IMR-90 (cell line): ENCODE measurements at regions not wholly inside any gene's neighbourhood (a gene's known extent, or its start where the extent isn't known, plus 50 kb on each side); places are given as distances from the start of the nearest gene placed in this dataset.

Experiments
- ATAC-seq: fragments of 200-7000 bp; cut with Tn5 transposase; 2 replicates; pipeline ENCODE4 v1.9.1; 2020; ENCODE audit warnings: low read depth, mild to moderate bottlenecking, moderate library complexity
- BruUV-seq: library from RNA; stranded (reverse); fragments of 400-500 nt; replicated peaks from 2 replicates; lab custom pipeline; 2021; lab: Mats Ljungman, UMichigan
- CTCF ChIA-PET: fragments of 300-600 bp; formaldehyde crosslinking; extraction: SDS; loops from one replicate; lab custom pipeline; 2021; ENCODE audit warnings: antibody characterized with exemption; lab: Yijun Ruan, JAX
- POLR2A ChIA-PET: fragments of 300-600 bp; sonication (Branson Sonifier 250); formaldehyde crosslinking; loops from one replicate; lab custom pipeline; 2022; ENCODE audit warnings: antibody characterized with exemption; ENCODE audit not compliant: unreplicated experiment; lab: Charles Lee
- DNase-seq: peaks from one replicate; pipeline ENCODE4 v3.0.0; 2013
- H2AFZ ChIP-seq: replicated peaks from 2 replicates; pipeline ENCODE3; 2013; ENCODE audit warnings: low read length, mild to moderate bottlenecking; ENCODE audit not compliant: poor library complexity
- H2AK5ac ChIP-seq: 2 replicates; pipeline ENCODE4 v1.6.1; 2013; ENCODE audit warnings: low read depth, low read length, inconsistent platforms
- H2AK9ac ChIP-seq: replicated peaks from 2 replicates; pipeline ENCODE3; 2013; ENCODE audit warnings: mild to moderate bottlenecking, low read depth, low read length, moderate library complexity; ENCODE audit not compliant: poor library complexity
- H2BK120ac ChIP-seq: 2 replicates; pipeline ENCODE4 v1.6.1; 2013; ENCODE audit warnings: low read depth, low read length, inconsistent platforms
- H2BK15ac ChIP-seq: 3 replicates; pipeline ENCODE4 v1.6.1; 2013; ENCODE audit warnings: low read depth, low read length, inconsistent platforms
- H2BK20ac ChIP-seq: 2 replicates; pipeline ENCODE4 v1.6.1; 2013; ENCODE audit warnings: low read depth, mild to moderate bottlenecking, inconsistent platforms, low read length, moderate library complexity
- H2BK5ac ChIP-seq: 2 replicates; pipeline ENCODE4 v1.6.1; 2013; ENCODE audit warnings: mild to moderate bottlenecking, low read depth, low read length, inconsistent platforms; ENCODE audit not compliant: poor library complexity, severe bottlenecking
- H3K14ac ChIP-seq: replicated peaks from 2 replicates; pipeline ENCODE4 v1.6.1; 2013; ENCODE audit warnings: low read depth, low read length, inconsistent platforms
- H3K18ac ChIP-seq: 2 replicates; pipeline ENCODE4 v1.6.1; 2013; ENCODE audit warnings: low read depth, low read length, control low read depth
- H3K23ac ChIP-seq: 2 replicates; pipeline ENCODE4 v1.6.1; 2013; ENCODE audit warnings: low read depth, low read length, inconsistent platforms
- H3K27ac ChIP-seq: 2 replicates; pipeline ENCODE4 v1.5.1; 2013; ENCODE audit warnings: mild to moderate bottlenecking, control low read depth, low read length; ENCODE audit not compliant: insufficient read depth
- H3K27me3 ChIP-seq: 2 replicates; pipeline ENCODE4 v1.6.1; 2013; ENCODE audit warnings: low read length; ENCODE audit not compliant: control insufficient read depth, insufficient read depth
- H3K36me3 ChIP-seq: 2 replicates; pipeline ENCODE4 v1.6.1; 2013; ENCODE audit warnings: low read length, mixed read lengths; ENCODE audit not compliant: control insufficient read depth, insufficient read depth
- H3K4ac ChIP-seq: 2 replicates; pipeline ENCODE4 v1.6.1; 2013; ENCODE audit warnings: low read depth, low read length, inconsistent platforms
- H3K4me1 ChIP-seq: 2 replicates; pipeline ENCODE4 v1.6.1; 2013; ENCODE audit warnings: low read length, mixed read lengths; ENCODE audit not compliant: control insufficient read depth, insufficient read depth
- H3K4me2 ChIP-seq: 2 replicates; pipeline ENCODE4 v1.6.1; 2013; ENCODE audit warnings: low read depth, mild to moderate bottlenecking, control low read depth, low read length, moderate library complexity
- H3K4me3 ChIP-seq: 2 replicates; pipeline ENCODE4 v1.5.1; 2013; ENCODE audit warnings: low read depth, mild to moderate bottlenecking, control low read depth, low read length, moderate library complexity; ENCODE audit not compliant: insufficient read depth
- H3K56ac ChIP-seq: 2 replicates; pipeline ENCODE4 v1.6.1; 2013; ENCODE audit warnings: low read length, inconsistent platforms; ENCODE audit not compliant: insufficient read depth; ENCODE audit errors: extremely low read depth
- H3K79me1 ChIP-seq, 2 experiments: 2 replicates each; pipeline ENCODE4 v1.6.1; 2013; ENCODE audit warnings: low read length in 2 of 2, inconsistent platforms in 1 of 2, low read depth in 1 of 2
- H3K9ac ChIP-seq: 2 replicates; pipeline ENCODE4 v1.6.1; 2013; ENCODE audit warnings: low read depth, low read length, control low read depth
- H3K9me1 ChIP-seq: 2 replicates; pipeline ENCODE4 v1.6.1; 2013; ENCODE audit warnings: low read length, inconsistent platforms; ENCODE audit not compliant: insufficient read depth
- H3K9me3 ChIP-seq: 2 replicates; pipeline ENCODE4 v1.6.1; 2013; ENCODE audit warnings: low read length; ENCODE audit not compliant: control insufficient read depth, insufficient read depth
- H4K20me1 ChIP-seq: 2 replicates; pipeline ENCODE4 v1.6.1; 2013; ENCODE audit warnings: low read length, inconsistent platforms; ENCODE audit not compliant: insufficient read depth
- H4K5ac ChIP-seq: 2 replicates; pipeline ENCODE4 v1.6.1; 2013; ENCODE audit warnings: mild to moderate bottlenecking, low read depth, low read length, control low read depth
- H4K8ac ChIP-seq, 2 experiments: 2 replicates each; pipeline ENCODE4 v1.6.1; 2013; ENCODE audit warnings: low read depth in 2 of 2, low read length in 2 of 2, control low read depth in 1 of 2, inconsistent platforms in 1 of 2
- H4K91ac ChIP-seq: 2 replicates; pipeline ENCODE4 v1.6.1; 2013; ENCODE audit warnings: low read depth, low read length, inconsistent platforms; ENCODE audit not compliant: insufficient read depth
- BHLHE40 ChIP-seq: fragments of 150-350 bp; IDR thresholded peaks from 2 replicates; pipeline ENCODE4 v1.6.1; 2016; ENCODE audit warnings: mild to moderate bottlenecking, low read depth, low read length
- CEBPB ChIP-seq: IDR thresholded peaks from 2 replicates; pipeline ENCODE4 v1.6.1; 2012; ENCODE audit warnings: low read depth, low read length, improper control_type of control experiment
- CHD1 ChIP-seq: IDR thresholded peaks from 2 replicates; pipeline ENCODE4 v1.6.1; 2012; ENCODE audit warnings: low read depth, low read length, improper control_type of control experiment
- FOS ChIP-seq: fragments of 150-350 bp; IDR thresholded peaks from 2 replicates; pipeline ENCODE4 v1.6.1; 2016; ENCODE audit warnings: low read depth, low read length
- MAFK ChIP-seq: IDR thresholded peaks from 2 replicates; pipeline ENCODE4 v1.6.1; 2012; ENCODE audit warnings: low read depth, low read length, improper control_type of control experiment
- MAZ ChIP-seq: IDR thresholded peaks from 2 replicates; pipeline ENCODE4 v1.6.1; 2012; ENCODE audit warnings: low read depth, mild to moderate bottlenecking, low read length, improper control_type of control experiment, moderate library complexity, borderline replicate concordance
- MXI1 ChIP-seq: IDR thresholded peaks from 2 replicates; pipeline ENCODE4 v1.6.1; 2012; ENCODE audit warnings: low read depth, mild to moderate bottlenecking, low read length, moderate library complexity, borderline replicate concordance
- NFE2L2 ChIP-seq: fragments of 150-350 bp; IDR thresholded peaks from 2 replicates; pipeline ENCODE4 v1.6.1; 2016; ENCODE audit warnings: low read depth, mild to moderate bottlenecking, low read length
- POLR2A ChIP-seq: IDR thresholded peaks from 2 replicates; pipeline ENCODE4 v1.6.1; 2012; ENCODE audit warnings: mild to moderate bottlenecking, low read depth, low read length
- RAD21 ChIP-seq: IDR thresholded peaks from 2 replicates; pipeline ENCODE4 v1.6.1; 2012; ENCODE audit warnings: low read length, improper control_type of control experiment
- RCOR1 ChIP-seq: IDR thresholded peaks from 2 replicates; pipeline ENCODE4 v1.6.1; 2012; ENCODE audit warnings: mild to moderate bottlenecking, low read length, improper control_type of control experiment; ENCODE audit not compliant: insufficient replicate concordance
- RFX5 ChIP-seq: IDR thresholded peaks from 2 replicates; pipeline ENCODE4 v1.8.0; 2012; ENCODE audit warnings: low read depth, mild to moderate bottlenecking, low read length, moderate library complexity
- SMC3 ChIP-seq: fragments of 150-350 bp; IDR thresholded peaks from 2 replicates; pipeline ENCODE4 v1.6.1; 2016; ENCODE audit warnings: low read depth, mild to moderate bottlenecking, antibody characterized with exemption, low read length, moderate library complexity
- USF2 ChIP-seq: fragments of 150-350 bp; IDR thresholded peaks from 2 replicates; pipeline ENCODE4 v1.6.1; 2017; ENCODE audit warnings: mild to moderate bottlenecking, antibody characterized with exemption, low read length, low read depth
- WGBS, 2 experiments: methylation state at CpG; one replicate each; pipeline versions ENCODE4 v1.1.5 to v1.1.7; 2013; ENCODE audit warnings: missing lambda C conversion rate in 2 of 2; ENCODE audit not compliant: insufficient read length in 1 of 2; ENCODE audit errors: extremely low coverage in 2 of 2; 5-methylcytosine and 5-hydroxymethylcytosine counted together
- dilution Hi-C: fragments of 300-500 bp; cut with HindIII; formaldehyde crosslinking; loops from one replicate; pipeline ENCODE4 v1.14.3; 2018; ENCODE audit warnings: low sequenced_read_pairs; ENCODE audit not compliant: unreplicated experiment
- in situ Hi-C: fragments of 300-500 bp; cut with MboI; formaldehyde crosslinking; loops from 3 replicates; pipeline ENCODE4 v1.14.3; 2019; ENCODE audit warnings: low sequenced_read_pairs, inconsistent platforms, mixed read lengths
- intact Hi-C: fragments of 100-400 bp; cut with micrococcal nuclease; formaldehyde crosslinking; loops from 2 replicates; pipeline ENCODE4 v1.10.0; 2022
- TF ChIP-seq, protein P1 (sequence below): fragments of 150-350 bp; IDR thresholded peaks from 2 replicates; pipeline ENCODE4 v1.6.1; 2016; ENCODE audit warnings: low read depth, mild to moderate bottlenecking, low read length, moderate library complexity, borderline replicate concordance
- TF ChIP-seq, protein P2 (sequence below): conservative IDR thresholded peaks from 2 replicates; pipeline ENCODE4 v1.5.1; 2012; ENCODE audit warnings: mild to moderate bottlenecking, low read depth, low read length, improper control_type of control experiment

GRCh38 chr13:99870541-99870940 lies 101.0 kb downstream of the ZIC5 start:
- H2BK20ac ChIP-seq: no peak overlapping the region
- H2AK9ac ChIP-seq: no peak overlapping the region
- no peak overlapping the region for H4K91ac ChIP-seq
- in situ Hi-C loops: no loop called here
- no peaks in the 10 kb centered on the region for H3K9me3 ChIP-seq
- H3K27me3 ChIP-seq: peaks cover 8% of the 10 kb centered on the region
- H2AK5ac ChIP-seq: no peak overlapping the region
- no peak overlapping the region for H3K56ac ChIP-seq
- intact Hi-C loops: loop anchor here (10.0 kb wide), 1 partner anchor 186 kb away; no protein-coding TSS in a partner anchor
- no peaks in the 10 kb centered on the region for H4K20me1 ChIP-seq
- no peak overlapping the region for H3K4ac ChIP-seq
- H2BK120ac ChIP-seq: no peak overlapping the region
- ChIA-PET POLR2A (no interaction called here), CTCF (no interaction called here)
- no peak overlapping the region for H4K8ac ChIP-seq
- no peak overlapping the region for H2BK15ac ChIP-seq
- no peaks in the 10 kb centered on the region for H3K36me3 ChIP-seq
- H3K9ac ChIP-seq: no peak overlapping the region
- DNase-seq (no peak), ATAC-seq (no peak)
- no peak overlapping the region for H3K14ac ChIP-seq
- no peak overlapping the region for H2BK5ac ChIP-seq
- H3K4me1 ChIP-seq: no peaks in the 10 kb centered on the region
- dilution Hi-C loops: no loop called here
- no peaks in the 10 kb centered on the region for H3K79me1 ChIP-seq
- BruUV-seq: no TSS peak
- TF ChIP-seq BHLHE40: no peak
- no peak for TF ChIP-seq MXI1
- TF ChIP-seq POLR2A: no peak
- no peak for TF ChIP-seq MAZ
- TF ChIP-seq, protein P1, sequence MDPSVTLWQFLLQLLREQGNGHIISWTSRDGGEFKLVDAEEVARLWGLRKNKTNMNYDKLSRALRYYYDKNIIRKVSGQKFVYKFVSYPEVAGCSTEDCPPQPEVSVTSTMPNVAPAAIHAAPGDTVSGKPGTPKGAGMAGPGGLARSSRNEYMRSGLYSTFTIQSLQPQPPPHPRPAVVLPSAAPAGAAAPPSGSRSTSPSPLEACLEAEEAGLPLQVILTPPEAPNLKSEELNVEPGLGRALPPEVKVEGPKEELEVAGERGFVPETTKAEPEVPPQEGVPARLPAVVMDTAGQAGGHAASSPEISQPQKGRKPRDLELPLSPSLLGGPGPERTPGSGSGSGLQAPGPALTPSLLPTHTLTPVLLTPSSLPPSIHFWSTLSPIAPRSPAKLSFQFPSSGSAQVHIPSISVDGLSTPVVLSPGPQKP: no peak
- no peak for TF ChIP-seq RAD21
- no peak for TF ChIP-seq SMC3
- TF ChIP-seq USF2: no peak
- no peak for TF ChIP-seq NFE2L2
- no peak for TF ChIP-seq MAFK
- TF ChIP-seq FOS: no peak
- TF ChIP-seq CEBPB: no peak
- TF ChIP-seq RFX5: no peak
- TF ChIP-seq, protein P2, sequence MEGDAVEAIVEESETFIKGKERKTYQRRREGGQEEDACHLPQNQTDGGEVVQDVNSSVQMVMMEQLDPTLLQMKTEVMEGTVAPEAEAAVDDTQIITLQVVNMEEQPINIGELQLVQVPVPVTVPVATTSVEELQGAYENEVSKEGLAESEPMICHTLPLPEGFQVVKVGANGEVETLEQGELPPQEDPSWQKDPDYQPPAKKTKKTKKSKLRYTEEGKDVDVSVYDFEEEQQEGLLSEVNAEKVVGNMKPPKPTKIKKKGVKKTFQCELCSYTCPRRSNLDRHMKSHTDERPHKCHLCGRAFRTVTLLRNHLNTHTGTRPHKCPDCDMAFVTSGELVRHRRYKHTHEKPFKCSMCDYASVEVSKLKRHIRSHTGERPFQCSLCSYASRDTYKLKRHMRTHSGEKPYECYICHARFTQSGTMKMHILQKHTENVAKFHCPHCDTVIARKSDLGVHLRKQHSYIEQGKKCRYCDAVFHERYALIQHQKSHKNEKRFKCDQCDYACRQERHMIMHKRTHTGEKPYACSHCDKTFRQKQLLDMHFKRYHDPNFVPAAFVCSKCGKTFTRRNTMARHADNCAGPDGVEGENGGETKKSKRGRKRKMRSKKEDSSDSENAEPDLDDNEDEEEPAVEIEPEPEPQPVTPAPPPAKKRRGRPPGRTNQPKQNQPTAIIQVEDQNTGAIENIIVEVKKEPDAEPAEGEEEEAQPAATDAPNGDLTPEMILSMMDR: no peak
- no peak for TF ChIP-seq RCOR1
- TF ChIP-seq CHD1: no peak
- H3K4me2 ChIP-seq: no peak overlapping the region
- no peaks in the 10 kb centered on the region for H3K9me1 ChIP-seq
- H2AFZ ChIP-seq: no peak overlapping the region
- H4K5ac ChIP-seq: no peak overlapping the region
- H3K23ac ChIP-seq: no peak overlapping the region
- no peak overlapping the region for H3K4me3 ChIP-seq
- no peak overlapping the region for H3K18ac ChIP-seq
- no CpG with 5 or more reads among the region's 6 CpGs for WGBS, 2 experiments
- H3K27ac ChIP-seq: no peak overlapping the region
